HG03575 (cell line): ENCODE measurements at regions not wholly inside any gene's neighbourhood (a gene's known extent, or its start where the extent isn't known, plus 50 kb on each side); places are given as distances from the start of the nearest gene placed in this dataset.

Source experiments
- ATAC-seq: cut with Tn5 transposase; IDR thresholded peaks from one replicate; pipeline ENCODE4 v1.9.1; 2021; ENCODE audit not compliant: unreplicated experiment, insufficient number of reproducible peaks, low FRiP score; ENCODE audit errors: extremely low read depth

- ATAC-seq = no peak
These were observed 222.5 kb downstream of the RAB28 start for GRCh38 chr4:13261486-13262257.

GRCh38 chr4:13260513-13260912 lies 223.6 kb downstream of the RAB28 start:
- ATAC-seq = no peak

GRCh38 chr4:13250263-13250662 lies 233.9 kb downstream of the RAB28 start:
- ATAC-seq = no peak

GRCh38 chr4:13248621-13249298 lies 235.4 kb downstream of the RAB28 start:
- no peak for ATAC-seq

- ATAC-seq = no peak
These were observed 238.0 kb downstream of the RAB28 start for GRCh38 chr4:13246107-13246506.

GRCh38 chr4:13244444-13244843 lies 239.7 kb downstream of the RAB28 start:
- no peak for ATAC-seq

GRCh38 chr4:13243152-13243551 lies 241.0 kb downstream of the RAB28 start:
- no peak for ATAC-seq

GRCh38 chr4:13240066-13240465 lies 244.1 kb downstream of the RAB28 start:
- ATAC-seq = no peak

- ATAC-seq = no peak
These were observed 245.2 kb downstream of the RAB28 start for GRCh38 chr4:13238936-13239335.

GRCh38 chr4:13236485-13236884 lies 247.7 kb downstream of the RAB28 start:
- no peak for ATAC-seq

- no peak for ATAC-seq
These were observed 250.4 kb downstream of the RAB28 start for GRCh38 chr4:13233755-13234154.

- no peak for ATAC-seq
These were observed 264.2 kb downstream of the RAB28 start for GRCh38 chr4:13219971-13220370.

GRCh38 chr4:13218326-13218958 lies 265.7 kb downstream of the RAB28 start:
- no peak for ATAC-seq

GRCh38 chr4:13215560-13215959 lies 268.6 kb downstream of the RAB28 start:
- ATAC-seq = no peak

GRCh38 chr4:13212936-13213335 lies 271.2 kb downstream of the RAB28 start:
- no peak for ATAC-seq

GRCh38 chr4:13209600-13209999 lies 274.5 kb downstream of the RAB28 start:
- no peak for ATAC-seq

- no peak for ATAC-seq
These were observed 275.5 kb downstream of the RAB28 start for GRCh38 chr4:13208558-13209193.

- ATAC-seq = no peak
These were observed 276.9 kb downstream of the RAB28 start for GRCh38 chr4:13207226-13207625.

GRCh38 chr4:13203101-13203500 lies 281.0 kb downstream of the RAB28 start:
- no peak for ATAC-seq

GRCh38 chr4:13202701-13203100 lies 281.4 kb downstream of the RAB28 start:
- no peak for ATAC-seq
